Keratinocyte (primary cell): ENCODE measurements at regions not wholly inside any gene's neighbourhood (a gene's known extent, or its start where the extent isn't known, plus 50 kb on each side); places are given as distances from the start of the nearest gene placed in this dataset.

ENCODE experiments used
- EZH2 ChIP-seq: IDR thresholded peaks from one replicate; pipeline ENCODE4 v1.6.1; 2012; ENCODE audit warnings: inconsistent platforms, mild to moderate bottlenecking, low read length, moderate library complexity
- TF ChIP-seq, protein P1 (sequence below), 3 experiments: IDR thresholded peaks in 1 of 3; conservative IDR thresholded peaks in 1 of 3; optimal IDR thresholded peaks in 1 of 3; 2 replicates in 2 of 3; 3 replicates in 1 of 3; pipeline versions ENCODE3 to v1.5.1; 2011; ENCODE audit warnings: low read length in 3 of 3, mild to moderate bottlenecking in 3 of 3, moderate library complexity in 2 of 3, control low read depth in 1 of 3, inconsistent platforms in 1 of 3; ENCODE audit not compliant: insufficient read depth in 2 of 3; ENCODE audit errors: extremely low read depth in 1 of 3

DNA sequence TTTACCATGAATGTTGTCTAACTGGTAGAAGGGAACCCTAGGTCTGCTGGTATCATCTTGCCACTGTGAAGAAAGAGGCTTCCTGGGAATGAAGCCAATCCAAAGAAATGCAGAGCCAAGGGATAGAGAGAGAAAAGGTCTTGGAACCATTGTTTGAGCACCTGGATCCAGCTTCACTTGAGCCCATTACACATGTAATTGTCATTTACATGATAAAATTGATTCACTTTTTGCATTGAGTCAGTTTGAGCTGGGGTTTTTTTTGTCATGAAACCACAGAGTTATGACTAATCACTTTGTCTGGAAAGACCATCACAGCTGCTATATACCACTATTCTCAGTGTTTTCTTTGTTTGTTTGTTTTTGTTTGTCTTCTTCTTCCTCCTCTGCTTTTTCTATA lies 112.3 kb downstream of the CBLN4 start:
- TF ChIP-seq, protein P1, sequence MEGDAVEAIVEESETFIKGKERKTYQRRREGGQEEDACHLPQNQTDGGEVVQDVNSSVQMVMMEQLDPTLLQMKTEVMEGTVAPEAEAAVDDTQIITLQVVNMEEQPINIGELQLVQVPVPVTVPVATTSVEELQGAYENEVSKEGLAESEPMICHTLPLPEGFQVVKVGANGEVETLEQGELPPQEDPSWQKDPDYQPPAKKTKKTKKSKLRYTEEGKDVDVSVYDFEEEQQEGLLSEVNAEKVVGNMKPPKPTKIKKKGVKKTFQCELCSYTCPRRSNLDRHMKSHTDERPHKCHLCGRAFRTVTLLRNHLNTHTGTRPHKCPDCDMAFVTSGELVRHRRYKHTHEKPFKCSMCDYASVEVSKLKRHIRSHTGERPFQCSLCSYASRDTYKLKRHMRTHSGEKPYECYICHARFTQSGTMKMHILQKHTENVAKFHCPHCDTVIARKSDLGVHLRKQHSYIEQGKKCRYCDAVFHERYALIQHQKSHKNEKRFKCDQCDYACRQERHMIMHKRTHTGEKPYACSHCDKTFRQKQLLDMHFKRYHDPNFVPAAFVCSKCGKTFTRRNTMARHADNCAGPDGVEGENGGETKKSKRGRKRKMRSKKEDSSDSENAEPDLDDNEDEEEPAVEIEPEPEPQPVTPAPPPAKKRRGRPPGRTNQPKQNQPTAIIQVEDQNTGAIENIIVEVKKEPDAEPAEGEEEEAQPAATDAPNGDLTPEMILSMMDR (optimal IDR thresholded peaks at IDR 0.05 in 1 of 3, IDR thresholded peaks at IDR 0.05 in 1 of 3, conservative IDR thresholded peaks at IDR 0.05 in 1 of 3; ENCODE audit: extremely low read depth in 1 of 3, insufficient read depth in 2 of 3, low read length in 3 of 3): no peak
- TF ChIP-seq EZH2: no peak
